Upper lobe of left lung (tissue), 6 donors: ENCODE measurements at regions not wholly inside any gene's neighbourhood (a gene's known extent, or its start where the extent isn't known, plus 50 kb on each side); places are given as distances from the start of the nearest gene placed in this dataset.

Source experiments
- ATAC-seq, 2 donors: fragments of 200-7000 bp; cut with Tn5 transposase; one replicate each; pipeline ENCODE4 v1.9.1; 2022; ENCODE audit warnings: mild to moderate bottlenecking in 2 of 2, moderate library complexity in 2 of 2; ENCODE audit not compliant: low FRiP score in 2 of 2
- DNase-seq, 2 donors: peaks; one replicate each; pipeline ENCODE4 v3.0.0-alpha.2; 2019 to 2020
- H3K27ac ChIP-seq, 4 donors: fragments of 200-600 bp; sonication (generic); one replicate each; pipeline ENCODE4 v1.5.1; 2016 to 2019
- H3K27me3 ChIP-seq, 4 donors: fragments of 200-600 bp; sonication (generic); one replicate each; pipeline ENCODE4 v1.5.1; 2017 to 2019
- H3K36me3 ChIP-seq, 4 donors: fragments of 200-600 bp; sonication (generic); one replicate each; pipeline ENCODE4 v1.5.1; 2016 to 2019
- H3K4me1 ChIP-seq, 4 donors: fragments of 200-600 bp; sonication (generic); one replicate each; pipeline ENCODE4 v1.5.1; 2018 to 2019
- H3K4me3 ChIP-seq, 4 donors: fragments of 200-600 bp; sonication (generic); one replicate each; pipeline ENCODE4 v1.5.1; 2017 to 2019; ENCODE audit warnings: mild to moderate bottlenecking in 2 of 4, moderate library complexity in 1 of 4
- H3K9me3 ChIP-seq, 4 donors: fragments of 200-600 bp; sonication (generic); one replicate each; pipeline ENCODE4 v1.5.1; 2018 to 2019
- CTCF ChIP-seq, 6 experiments: fragments of 450-650 bp in 4 of 6; fragments of 200-600 bp in 2 of 6; sonication (generic) in 2 of 6; IDR thresholded peaks; one replicate each; pipeline ENCODE4 v1.5.1; 2016 to 2019; ENCODE audit warnings: antibody characterized with exemption in 6 of 6
- EP300 ChIP-seq, 4 donors: sonication (generic); formaldehyde crosslinking; IDR thresholded peaks; one replicate each; pipeline ENCODE4 v1.5.1; 2017; ENCODE audit warnings: antibody characterized with exemption in 4 of 4, control low read depth in 2 of 4
- POLR2A ChIP-seq, 4 donors: fragments of 450-650 bp; IDR thresholded peaks; one replicate each; pipeline ENCODE4 v1.5.1; 2016 to 2017; ENCODE audit warnings: antibody characterized with exemption in 4 of 4, mild to moderate bottlenecking in 2 of 4
- POLR2AphosphoS5 ChIP-seq, 2 donors: sonication (generic); formaldehyde crosslinking; IDR thresholded peaks; one replicate each; pipeline ENCODE4 v1.5.1; 2017; ENCODE audit warnings: antibody characterized with exemption in 2 of 2
- WGBS, 2 donors: methylation state at CpG; one replicate each; pipeline ENCODE4 v1.1.5; 2017 to 2018; 5-methylcytosine and 5-hydroxymethylcytosine counted together
- donor health status: DM: no; HTN: no; CAD: no; lungs with moderate emphysema.
- donor health status: DM: no; HTN: yes; CAD: no; lungs with severe emphysema.

GRCh38 chr14:41167040-41167439 lies 439.6 kb upstream of the LRFN5 start:
- ATAC-seq (no peak), DNase-seq (no peak)
- H3K27me3 ChIP-seq = no peaks in the 10 kb centered on the region
- H3K9me3 ChIP-seq = no peaks in the 10 kb centered on the region
- H3K4me3 ChIP-seq = no peak overlapping the region
- TF ChIP-seq EP300 (IDR thresholded peaks at IDR 0.05) (no peak), POLR2AphosphoS5 (IDR thresholded peaks at IDR 0.05) (no peak), CTCF (IDR thresholded peaks at IDR 0.05) (no peak), POLR2A (IDR thresholded peaks at IDR 0.05) (no peak)
- H3K4me1 ChIP-seq = no peaks in the 10 kb centered on the region
- WGBS, 2 donors = 78 to 87% methylated on average over 4 of the region's 4 CpGs
- no peak overlapping the region for H3K27ac ChIP-seq
- H3K36me3 ChIP-seq = no peaks in the 10 kb centered on the region

- no peaks in the 10 kb centered on the region for H3K36me3 ChIP-seq
- H3K27ac ChIP-seq = no peak overlapping the region
- no peaks in the 10 kb centered on the region for H3K4me1 ChIP-seq
- no peaks in the 10 kb centered on the region for H3K9me3 ChIP-seq
- TF ChIP-seq POLR2AphosphoS5 (IDR thresholded peaks at IDR 0.05) (no peak), CTCF (IDR thresholded peaks at IDR 0.05) (no peak), POLR2A (IDR thresholded peaks at IDR 0.05) (no peak), EP300 (IDR thresholded peaks at IDR 0.05) (no peak)
- 92 to 95% methylated on average over 5 to 27 of the region's 56 CpGs for WGBS, 2 donors
- no peak overlapping the region for H3K4me3 ChIP-seq
- peak in 1 of 2 donors; percentile 76 for DNase-seq
- H3K27me3 ChIP-seq = no peaks in the 10 kb centered on the region
- peak in 1 of 2 donors; percentile 10 for ATAC-seq
Measured at GRCh38 chr14:41154143-41154807, 452.4 kb upstream of the LRFN5 start.

GRCh38 chr14:41146391-41146790 lies 460.3 kb upstream of the LRFN5 start:
- no peak for ATAC-seq
- Histone ChIP-seq H3K36me3 (no peaks in the 10 kb centered on the region), H3K4me1 (no peaks in the 10 kb centered on the region), H3K4me3 (no peak overlapping the region), H3K9me3 (no peaks in the 10 kb centered on the region), H3K27ac (no peak overlapping the region), H3K27me3 (no peaks in the 10 kb centered on the region)
- no peak for TF ChIP-seq POLR2AphosphoS5 (IDR thresholded peaks at IDR 0.05)
- TF ChIP-seq CTCF (IDR thresholded peaks at IDR 0.05) = no peak
- TF ChIP-seq POLR2A (IDR thresholded peaks at IDR 0.05) = no peak
- no peak for TF ChIP-seq EP300 (IDR thresholded peaks at IDR 0.05)
- DNase-seq = no peak
- 38 to 87% methylated on average over 2 of the region's 2 CpGs for WGBS, 2 donors

GRCh38 chr14:41144370-41144769 lies 462.3 kb upstream of the LRFN5 start:
- H3K27ac ChIP-seq = no peak overlapping the region
- WGBS, 2 donors = 91 to 97% methylated on average over 4 to 6 of the region's 10 CpGs
- no peak overlapping the region for H3K4me3 ChIP-seq
- no peaks in the 10 kb centered on the region for H3K27me3 ChIP-seq
- DNase-seq (peak in 1 of 2 donors; percentile 39), ATAC-seq (peak in 1 of 2 donors; percentile 55)
- H3K4me1 ChIP-seq = no peaks in the 10 kb centered on the region
- no peaks in the 10 kb centered on the region for H3K36me3 ChIP-seq
- no peaks in the 10 kb centered on the region for H3K9me3 ChIP-seq
- TF ChIP-seq POLR2AphosphoS5 (IDR thresholded peaks at IDR 0.05) (no peak), EP300 (IDR thresholded peaks at IDR 0.05) (no peak), POLR2A (IDR thresholded peaks at IDR 0.05) (no peak), CTCF (IDR thresholded peaks at IDR 0.05) (no peak)

- no peaks in the 10 kb centered on the region for H3K9me3 ChIP-seq
- no peak for TF ChIP-seq CTCF (IDR thresholded peaks at IDR 0.05)
- no peak for TF ChIP-seq POLR2A (IDR thresholded peaks at IDR 0.05)
- no peak for TF ChIP-seq EP300 (IDR thresholded peaks at IDR 0.05)
- TF ChIP-seq POLR2AphosphoS5 (IDR thresholded peaks at IDR 0.05) = no peak
- no peak overlapping the region for H3K27ac ChIP-seq
- H3K27me3 ChIP-seq = no peaks in the 10 kb centered on the region
- H3K4me3 ChIP-seq = no peak overlapping the region
- ATAC-seq = no peak
- no peaks in the 10 kb centered on the region for H3K4me1 ChIP-seq
- no peak for DNase-seq
- no peaks in the 10 kb centered on the region for H3K36me3 ChIP-seq
- 90 to 91% methylated on average over 2 of the region's 2 CpGs for WGBS, 2 donors
Measured at GRCh38 chr14:41137741-41138140, 468.9 kb upstream of the LRFN5 start.
